ENCODE measurements at regions not wholly inside any gene's neighbourhood (a gene's known extent, or its start where the extent isn't known, plus 50 kb on each side); places are given as distances from the start of the nearest gene placed in this dataset.
"Not testable (repeated sequence)": the region's sequence is repeated elsewhere in the genome, so short reads cannot be mapped to it uniquely, and the experiment has no call there.

DNA sequence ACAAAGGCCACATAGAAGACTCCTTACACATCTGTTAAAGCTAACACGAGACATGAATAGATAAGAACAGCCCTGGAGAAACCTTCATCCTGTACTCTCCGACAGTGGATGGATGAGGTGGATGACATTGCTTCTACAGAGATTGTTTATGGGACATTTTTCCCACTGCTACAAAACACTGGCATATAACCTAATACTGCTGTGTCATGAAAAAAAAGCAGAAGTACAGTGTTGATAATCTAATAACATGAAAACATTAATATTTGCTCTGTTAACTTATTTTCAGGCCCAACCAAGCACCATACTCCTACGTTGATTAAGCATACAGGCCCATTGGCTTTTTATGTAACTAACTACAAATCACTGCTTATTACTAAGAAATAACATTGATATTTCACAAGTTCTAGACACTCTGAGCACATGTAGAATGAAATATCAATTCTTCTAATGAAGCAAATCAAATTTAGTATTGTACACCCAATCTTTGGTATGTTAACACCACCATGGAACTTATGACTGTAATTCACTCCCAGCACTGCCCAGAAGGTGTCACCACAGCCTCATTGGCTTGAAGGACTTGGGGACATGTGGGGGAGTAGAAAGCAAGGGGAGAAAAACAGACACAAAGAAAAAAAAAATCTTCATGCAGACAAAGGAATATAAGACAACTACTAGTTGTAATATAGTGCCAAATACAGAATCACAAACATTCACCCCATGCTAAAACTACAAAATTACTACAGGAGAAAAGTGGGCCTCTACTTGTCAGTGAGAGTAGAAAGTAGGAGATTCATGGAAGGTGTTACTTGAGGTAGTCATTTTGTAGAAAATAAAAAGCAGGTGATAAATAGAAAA, 330.0 kb upstream of the PMFBP1 start:
- peak; percentile 49 for DNase-seq

DNA sequence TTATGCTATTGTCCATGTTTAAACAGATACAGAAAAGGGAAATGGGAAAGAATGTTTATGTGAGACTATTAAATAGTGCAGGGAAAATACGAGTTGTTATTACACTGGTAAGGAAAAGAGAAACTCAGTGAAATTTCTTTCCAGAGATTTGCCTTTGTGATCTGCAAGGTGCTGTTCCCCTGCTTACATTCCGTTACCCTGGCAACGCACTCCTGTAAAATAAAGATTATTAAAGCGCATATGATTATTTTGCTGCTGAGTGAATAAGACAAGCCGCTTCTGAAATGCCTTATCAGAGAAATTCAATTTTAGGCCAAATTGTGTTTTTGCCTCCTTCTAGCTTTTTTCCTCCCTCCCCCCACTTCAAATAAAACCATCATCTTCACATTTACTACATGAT, 328.6 kb upstream of the PMFBP1 start:
- DNase-seq: no peak

DNA sequence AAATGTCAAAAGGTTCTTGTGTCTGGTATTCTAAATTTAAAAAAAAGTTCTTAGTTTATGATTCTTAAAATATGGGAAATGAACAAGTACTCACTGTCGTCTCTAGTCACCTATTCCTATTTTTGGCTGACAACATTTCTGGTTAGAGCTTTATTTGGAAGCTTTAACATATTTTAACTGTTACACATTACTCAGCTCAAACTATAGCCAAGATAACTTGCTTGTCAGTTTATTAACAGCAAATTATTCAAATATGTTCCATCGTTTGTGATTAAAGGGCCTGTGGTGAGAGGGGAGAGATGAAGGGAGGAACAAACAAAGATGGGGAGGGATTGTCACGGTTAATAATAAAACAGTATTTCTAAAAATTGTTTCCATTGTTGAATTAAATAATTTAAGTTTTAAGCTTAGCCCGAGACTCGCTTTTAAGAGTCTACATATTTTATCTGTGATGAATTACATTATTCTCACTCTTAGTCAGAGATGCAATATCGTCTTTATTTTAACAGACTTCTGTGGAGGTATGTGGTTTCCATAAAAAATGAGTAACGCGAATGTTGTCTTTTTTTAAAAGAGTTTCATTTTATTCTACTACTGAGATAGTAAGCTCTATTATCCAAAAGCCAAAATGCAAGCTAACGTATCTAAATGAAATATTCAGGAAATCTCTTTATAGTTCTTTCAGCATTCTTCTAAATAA, 321.9 kb upstream of the PMFBP1 start:
- no peak for DNase-seq

DNA sequence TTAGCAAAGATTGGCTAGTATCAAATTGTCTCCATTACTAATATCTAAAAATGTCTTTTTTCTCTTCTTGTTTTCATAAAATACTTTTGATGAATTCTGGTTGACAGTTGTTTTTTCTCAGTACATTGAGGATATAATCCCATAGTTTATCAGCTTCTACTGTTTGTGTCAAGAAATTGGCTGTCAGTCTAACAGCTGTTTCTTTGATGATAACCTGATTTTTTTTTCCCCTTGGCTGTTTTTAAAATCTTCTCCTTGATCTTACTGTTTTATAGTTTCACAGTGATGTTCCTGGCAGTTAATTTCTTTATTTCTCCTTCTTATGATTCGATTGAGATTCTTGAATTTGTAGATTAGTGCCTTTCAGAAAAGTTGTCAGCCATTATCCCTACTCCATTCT, 315.3 kb upstream of the PMFBP1 start:
- DNase-seq: no peak

DNA sequence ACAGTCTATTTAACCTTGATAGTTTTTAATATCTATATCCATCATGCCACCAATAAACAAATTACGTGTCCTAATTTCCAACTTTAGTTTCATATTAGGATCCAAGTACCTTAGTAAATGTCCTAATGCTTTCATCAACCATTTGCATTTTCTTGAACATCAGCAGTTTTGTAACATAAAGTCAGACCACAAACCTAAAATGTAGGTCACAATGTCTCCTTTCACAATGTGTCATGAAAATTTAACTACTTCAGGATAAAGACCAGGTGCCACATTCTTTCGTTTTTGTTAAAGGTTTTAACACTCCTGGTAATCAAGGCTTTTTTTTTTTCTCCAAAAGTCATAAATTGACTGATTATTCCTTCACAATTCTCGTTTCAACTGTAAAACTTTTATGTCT, 310.7 kb upstream of the PMFBP1 start:
- DNase-seq: no peak

DNA sequence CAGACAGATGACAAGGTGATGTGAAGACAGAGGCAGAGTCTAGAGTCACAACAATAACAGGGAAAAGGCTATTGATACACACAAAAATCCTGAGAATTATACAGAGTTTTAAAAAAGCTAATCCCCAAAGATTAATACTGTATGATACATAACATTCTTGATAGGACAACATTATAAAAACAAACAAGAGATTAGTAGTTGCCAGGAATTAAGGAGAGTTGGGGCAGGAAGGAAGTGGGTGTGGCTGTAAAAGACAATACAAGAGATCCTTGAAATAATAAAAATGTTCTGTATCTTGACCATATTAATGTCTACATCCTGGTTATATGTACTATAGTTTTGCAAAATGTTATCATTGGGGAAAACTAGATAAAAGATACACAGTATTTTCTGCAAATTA, 309.5 kb upstream of the PMFBP1 start:
- no peak for DNase-seq

DNA sequence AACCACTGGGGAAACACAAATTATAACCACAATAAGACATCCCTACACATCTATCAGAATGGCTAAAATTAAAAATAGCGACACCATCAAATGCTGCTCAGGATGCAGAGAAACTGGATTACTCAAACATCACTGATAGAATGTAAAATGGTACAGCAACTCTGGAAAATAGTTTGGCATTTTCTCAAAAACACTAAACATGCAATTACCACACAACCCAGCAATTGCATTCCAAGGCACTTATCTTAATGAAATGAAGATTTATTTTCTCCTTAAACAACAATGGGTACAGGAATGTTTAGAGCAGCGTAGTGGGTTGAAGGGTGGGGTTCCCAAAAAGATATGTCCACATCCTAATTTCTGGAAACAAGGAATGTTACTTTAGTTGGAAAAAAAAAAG, 309.0 kb upstream of the PMFBP1 start:
- no peak for DNase-seq

DNA sequence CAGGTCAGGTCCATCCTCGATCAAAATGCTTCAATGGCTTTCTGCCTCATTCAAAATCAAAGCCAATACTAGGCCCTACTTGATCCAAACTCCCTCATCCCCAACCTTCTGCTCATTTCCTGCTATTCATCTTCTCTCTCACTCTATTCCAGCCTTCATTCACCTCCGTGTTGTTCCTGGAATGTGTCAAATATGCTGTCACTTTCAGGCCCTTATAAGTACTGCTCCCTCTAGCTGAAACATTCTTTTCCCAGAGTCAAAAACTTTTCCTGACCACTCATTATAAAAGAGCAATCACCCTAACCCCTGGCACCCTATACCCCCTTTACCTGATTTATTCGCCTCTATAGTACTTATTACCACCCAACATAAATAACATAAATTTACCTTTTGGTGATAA, 303.7 kb upstream of the PMFBP1 start:
- no peak for DNase-seq

DNA sequence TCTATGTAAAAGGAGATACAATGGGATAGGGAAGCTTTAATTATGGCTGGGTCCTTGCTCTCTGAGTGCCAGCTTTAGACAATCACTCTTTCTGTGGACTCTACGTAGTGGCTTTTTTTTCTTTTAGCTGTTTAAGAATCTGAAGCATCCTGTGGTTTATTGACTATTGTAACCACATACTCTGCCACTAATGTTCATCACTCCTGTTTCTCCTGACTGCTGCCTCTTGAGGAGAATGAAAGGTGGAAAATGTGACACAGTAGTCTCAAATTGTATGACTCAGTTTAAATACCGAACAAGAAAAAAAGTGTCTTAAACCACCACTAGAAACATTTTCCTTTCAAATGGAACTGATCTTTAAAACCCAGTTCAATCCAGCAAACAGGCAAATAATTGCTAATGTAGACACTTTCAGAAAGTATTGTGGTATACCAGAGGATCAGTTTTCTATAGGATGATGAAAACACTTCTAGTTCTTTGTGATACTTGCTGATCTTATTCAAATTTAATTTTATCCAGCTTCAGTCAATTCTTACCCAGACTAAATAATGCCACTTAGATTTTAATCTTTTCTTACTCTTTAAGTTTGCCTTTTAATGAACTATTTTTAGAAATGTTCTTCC, 302.7 kb upstream of the PMFBP1 start:
- DNase-seq: no peak

DNA sequence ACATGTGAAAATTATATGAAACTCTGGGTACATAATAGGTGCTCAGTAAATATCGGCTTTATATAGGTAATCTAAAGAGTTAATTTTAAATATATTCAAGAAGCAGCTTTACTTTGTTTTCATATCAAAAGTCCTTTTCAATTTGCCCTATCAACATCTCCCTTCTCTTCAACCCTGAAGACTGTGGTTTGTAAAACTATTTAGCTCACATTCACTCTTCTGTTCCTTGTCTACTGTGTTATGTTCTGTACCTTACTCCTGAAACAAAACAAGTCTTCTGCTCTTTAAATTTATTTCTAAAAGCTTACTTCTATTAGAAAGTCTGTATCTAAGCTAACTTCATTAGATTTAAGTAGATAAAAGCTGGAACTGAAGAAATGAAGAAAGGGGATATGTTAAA, 301.7 kb upstream of the PMFBP1 start:
- DNase-seq: no peak

DNA sequence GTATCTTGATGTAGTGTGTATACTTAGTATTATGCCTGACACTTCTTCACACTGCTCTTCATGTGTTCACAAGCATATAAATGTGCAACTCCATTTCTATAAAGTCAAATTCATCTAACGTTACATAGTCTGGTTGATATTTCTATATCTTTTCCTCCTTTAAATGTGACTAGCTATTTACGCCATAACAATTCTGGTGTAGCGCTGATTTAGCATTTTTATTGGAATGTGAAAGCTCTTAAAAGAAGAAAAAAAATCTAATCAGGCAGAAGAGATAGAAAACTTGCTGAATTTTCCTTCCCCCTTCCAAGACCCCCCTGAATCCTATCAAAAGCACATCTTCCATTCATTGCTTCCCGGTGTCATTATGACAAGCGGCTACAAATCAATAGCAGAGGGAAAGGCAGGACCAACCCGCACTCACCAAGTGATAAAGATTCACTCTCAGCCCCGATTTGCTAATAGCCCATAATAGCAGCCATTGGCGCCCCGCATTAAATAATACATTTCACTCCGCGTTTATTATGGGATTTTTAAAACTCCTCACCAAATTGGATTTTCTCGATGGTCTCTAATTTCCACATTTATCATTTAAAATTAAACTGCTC, 299.5 kb upstream of the PMFBP1 start:
- no peak for DNase-seq

DNA sequence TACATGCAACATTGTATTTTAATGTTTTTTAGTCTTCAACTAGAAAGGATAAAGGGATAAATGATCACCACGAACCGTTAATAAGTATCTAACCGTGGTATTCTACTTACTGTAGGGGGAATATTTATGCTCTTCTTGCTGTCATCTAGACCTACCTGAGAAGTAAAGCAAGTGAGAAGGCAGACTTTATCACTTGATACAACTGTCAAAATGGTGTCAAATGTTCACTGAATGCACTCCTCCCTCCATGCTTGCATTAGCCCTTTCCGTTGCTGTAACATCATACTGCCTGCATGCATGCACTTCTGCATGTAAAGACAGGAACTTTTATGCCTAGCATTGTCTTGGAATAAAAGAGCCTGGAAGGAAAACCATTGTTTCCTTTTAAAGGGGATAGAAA, 298.6 kb upstream of the PMFBP1 start:
- no peak for DNase-seq

DNA sequence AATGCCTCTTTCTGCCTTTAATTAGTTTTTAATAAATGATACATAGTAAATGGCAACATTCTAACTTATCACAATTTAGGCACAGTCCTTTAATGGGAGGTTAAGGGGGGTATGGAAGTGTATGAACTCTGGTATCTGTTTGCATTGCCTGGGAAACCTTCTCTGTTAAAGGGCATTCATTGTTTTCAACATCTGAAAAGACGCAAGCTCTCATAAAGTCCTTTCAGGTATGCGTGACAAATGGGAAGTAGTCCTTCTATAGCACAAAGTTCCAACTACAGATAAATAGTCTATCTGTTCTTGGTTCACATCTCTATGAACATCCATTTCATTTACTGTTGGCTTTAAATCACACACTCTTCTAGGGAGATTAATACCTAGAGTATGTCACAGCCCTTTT, 298.0 kb upstream of the PMFBP1 start:
- no peak for DNase-seq

DNA sequence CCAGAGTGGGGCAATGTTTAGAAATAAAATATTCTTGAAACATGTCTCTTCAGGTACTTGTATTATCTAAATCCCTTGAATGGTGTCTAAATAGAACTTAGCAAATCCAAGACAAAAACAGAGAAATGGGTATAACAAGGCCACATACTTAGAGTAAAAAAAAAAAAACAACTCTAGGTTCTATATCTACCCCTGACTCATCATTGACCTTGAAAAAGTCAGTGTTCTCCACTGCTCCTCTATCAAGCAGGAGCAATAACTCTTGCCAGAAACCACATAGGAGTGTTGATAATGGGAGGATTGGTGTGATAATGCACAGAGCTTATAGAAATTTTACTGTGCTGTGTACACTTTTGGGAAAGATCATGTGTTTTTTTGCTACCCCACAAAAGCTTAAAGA, 296.6 kb upstream of the PMFBP1 start:
- DNase-seq: no peak

DNA sequence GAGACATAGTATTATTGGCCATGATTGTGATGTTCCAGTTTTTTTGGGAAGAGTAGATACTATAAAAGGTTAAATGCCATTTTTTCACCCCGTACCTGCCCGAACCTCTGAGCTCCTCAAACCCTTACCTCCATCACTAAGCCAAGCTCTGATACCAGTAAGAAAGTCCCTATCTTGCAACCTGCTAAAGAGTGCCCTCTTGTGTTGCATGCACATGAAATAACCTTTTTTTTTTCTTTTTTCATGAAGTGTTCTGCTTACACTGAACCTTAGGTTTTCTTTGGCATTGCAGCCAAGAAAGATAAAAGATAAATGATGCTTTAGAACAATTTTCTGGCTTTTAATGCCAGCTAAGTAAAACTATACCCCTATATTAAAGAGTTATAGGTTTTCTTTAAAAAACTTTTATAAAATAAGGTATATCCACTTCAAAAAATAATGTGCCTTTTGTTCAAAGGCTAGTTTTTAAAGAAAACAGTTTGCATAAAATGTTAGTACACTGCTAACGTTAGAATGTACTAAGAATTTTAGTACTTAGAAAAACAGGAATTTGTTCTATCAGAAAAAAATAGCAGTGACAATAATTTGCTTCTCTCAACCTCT, 295.3 kb upstream of the PMFBP1 start:
- DNase-seq: peak; percentile 42

DNA sequence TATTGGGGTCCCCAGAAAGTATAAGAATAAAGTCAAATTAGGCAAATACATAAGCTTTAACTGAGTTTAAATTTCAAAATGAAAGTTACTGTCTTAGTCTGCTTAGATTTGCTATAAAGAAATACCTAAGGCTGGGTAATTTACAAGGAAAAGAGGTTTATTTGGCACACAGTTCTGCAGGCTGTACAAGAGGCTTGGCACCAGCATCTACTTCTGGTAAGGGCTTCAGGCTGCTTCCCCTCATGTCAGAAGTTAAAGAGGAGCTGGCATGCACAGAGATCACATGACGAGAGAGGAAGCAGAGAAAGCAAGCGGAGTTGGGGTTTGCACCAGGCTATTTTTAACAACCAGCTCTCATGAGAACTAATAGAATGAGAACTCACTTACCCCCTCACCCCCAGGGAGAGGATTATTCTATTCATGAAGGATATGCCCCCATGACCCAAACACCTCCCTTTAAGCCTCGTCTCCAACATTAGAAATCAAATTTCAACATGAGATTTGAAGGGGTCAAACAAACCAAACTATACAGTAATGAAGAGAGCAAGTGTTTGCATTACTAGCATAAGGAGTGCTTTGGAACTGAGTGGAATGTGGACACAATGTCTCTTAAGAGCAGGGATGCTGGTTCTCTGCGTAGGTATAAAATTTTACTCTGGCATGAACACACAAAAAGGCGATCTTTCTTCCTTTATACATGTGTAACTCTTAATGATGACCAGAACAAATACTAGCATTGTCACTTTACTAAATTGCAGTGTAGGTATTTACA, 292.8 kb upstream of the PMFBP1 start:
- DNase-seq: no peak

DNA sequence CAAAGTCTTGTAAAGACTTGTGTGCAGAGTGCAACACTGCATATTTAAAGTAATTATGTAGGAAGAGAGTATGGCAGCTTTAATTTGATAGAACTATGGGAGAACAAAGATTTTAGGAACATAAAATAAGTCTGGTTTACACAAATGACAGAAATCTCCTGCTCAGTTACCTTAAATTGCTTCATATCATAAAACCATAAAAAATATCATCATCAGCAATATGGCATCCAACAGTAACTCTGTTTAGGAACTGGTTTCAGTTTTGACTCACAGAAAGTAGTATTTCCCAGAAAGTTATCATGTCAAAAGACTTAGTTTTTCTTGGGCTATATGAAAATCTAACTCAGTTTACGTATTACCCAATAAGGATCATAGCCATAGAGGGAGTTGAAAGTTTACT, 292.1 kb upstream of the PMFBP1 start:
- DNase-seq: no peak

DNA sequence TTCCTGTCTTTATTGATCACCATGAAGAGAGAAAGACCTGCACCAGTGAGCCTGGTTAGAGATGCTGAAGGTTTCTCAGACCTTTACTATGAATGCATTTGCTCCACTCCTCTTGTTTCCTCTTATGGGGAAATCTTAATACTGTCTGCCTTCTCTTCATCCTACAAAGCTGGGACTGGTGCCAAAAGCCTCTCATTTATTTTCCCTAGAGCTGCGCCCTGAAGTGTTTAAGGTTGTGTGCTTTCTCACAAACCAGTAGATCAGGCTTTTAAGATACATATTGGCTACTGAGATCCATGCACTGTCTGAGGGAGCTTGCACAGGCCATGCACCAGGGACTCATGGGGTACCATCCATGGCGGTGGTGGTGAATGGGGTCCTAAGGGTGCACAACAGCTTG, 286.1 kb upstream of the PMFBP1 start:
- no peak for DNase-seq

DNA sequence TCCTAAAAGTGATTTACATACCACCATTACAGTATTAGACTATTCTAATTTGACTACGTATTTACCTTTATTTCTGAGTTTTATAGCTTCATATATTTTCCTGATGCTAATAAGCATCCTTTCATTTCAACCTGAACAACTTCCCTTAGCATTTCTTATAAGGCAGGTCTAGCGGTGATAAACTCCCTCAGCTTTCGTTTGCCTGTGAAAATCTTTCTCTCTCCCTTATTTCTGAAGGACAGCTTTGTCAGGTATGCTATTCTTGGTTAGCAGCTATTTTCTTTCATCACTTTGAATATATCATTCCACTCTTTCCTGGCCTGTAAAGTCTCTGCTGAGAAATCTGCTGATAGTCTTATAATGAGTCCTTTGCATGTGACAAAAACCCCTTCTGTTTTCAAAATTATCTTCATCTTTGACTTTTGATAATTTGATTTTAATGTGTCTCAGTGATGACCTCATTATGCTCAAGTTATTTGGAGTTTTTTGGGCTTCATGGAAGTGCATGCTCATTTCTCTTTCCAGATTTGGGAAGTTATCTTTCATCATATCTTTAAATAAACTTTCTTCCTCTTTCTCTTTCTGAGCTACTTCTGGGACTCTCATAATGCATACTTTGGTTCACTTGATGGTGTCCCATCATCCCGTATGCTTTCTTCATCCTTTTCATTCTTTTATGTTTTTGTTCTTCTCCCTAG, 285.4 kb upstream of the PMFBP1 start:
- DNase-seq: no peak

DNA sequence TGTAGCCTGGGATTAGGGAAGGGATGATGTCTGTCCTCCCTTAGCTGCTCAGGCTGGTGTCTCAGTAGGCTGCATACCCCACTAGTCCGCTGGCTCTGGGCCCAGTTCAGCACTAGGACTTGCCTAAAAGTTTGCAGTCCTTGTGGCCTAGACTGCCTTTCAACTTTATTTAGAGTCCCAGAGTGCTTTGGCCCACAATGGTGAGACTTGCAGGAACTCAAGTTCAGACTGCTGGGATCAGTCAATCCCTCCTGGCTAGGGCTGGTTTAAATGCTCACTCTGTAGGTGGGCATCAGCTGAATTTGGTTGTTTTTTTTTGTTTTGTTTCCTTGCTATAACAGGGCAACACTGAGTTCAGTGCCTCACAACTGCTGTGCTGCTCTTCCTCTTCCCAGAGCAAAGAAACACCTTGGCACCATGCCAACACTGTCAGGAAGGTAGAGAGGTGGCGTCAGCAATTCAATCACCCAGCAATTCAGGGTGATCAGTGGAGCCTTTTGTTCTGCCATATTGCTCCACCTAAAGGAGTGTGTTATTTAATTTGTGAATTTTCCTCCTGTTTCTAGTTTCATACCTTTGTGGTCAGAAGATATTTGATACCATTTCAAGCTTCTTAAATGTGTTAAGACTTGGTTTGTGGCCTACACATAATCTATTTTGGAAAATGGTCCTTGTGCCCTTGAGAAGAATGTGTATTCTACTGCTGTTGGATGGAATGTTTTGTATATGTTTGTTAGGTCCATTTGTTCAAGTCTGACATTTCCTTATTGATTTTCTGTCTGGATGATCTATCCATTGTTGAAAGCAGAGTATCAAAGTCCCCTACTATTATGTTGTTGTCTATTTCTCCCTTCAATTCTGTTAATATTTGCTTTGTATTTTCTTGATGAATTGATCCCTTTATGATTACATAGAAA, 284.0 kb upstream of the PMFBP1 start:
- DNase-seq: peak; percentile 55

DNA sequence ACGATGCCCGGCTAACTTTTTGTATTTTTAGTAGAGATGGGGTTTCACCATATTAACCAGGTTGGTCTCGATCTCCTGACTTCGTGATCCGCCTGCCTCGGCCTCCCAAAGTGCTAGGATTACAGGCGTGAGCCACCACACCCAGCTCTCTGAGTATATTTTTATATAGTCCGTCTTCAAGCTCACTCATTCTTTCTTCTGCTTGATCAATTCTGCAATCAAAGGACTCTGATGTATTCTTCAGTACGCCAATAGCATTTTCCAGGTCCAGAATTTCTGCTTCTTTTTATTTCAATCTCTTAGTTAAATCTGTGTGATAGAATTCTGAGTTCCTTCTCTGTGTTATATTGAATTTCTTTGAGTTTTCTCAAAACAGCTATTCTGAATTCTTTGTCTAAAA, 281.9 kb upstream of the PMFBP1 start:
- DNase-seq: not testable (repeated sequence)

Measured in NCI-H345 (cell line).